HCT116 (cell line): ENCODE measurements at regions not wholly inside any gene's neighbourhood (a gene's known extent, or its start where the extent isn't known, plus 50 kb on each side); places are given as distances from the start of the nearest gene placed in this dataset.

Experiments used
- EZH2 ChIP-seq: fragments of 200-600 bp; sonication (generic); IDR thresholded peaks from 2 replicates; pipeline ENCODE4 v1.6.1; 2017; ENCODE audit warnings: antibody characterized with exemption, mixed run types
- EZH2phosphoT487 ChIP-seq: fragments of 200-600 bp; IDR thresholded peaks from 2 replicates; pipeline ENCODE4 v1.6.1; 2018; ENCODE audit warnings: antibody characterized with exemption, borderline replicate concordance
- JUND ChIP-seq: IDR thresholded peaks from 2 replicates; pipeline ENCODE4 v1.6.1; 2012
- POLR2A ChIP-seq: IDR thresholded peaks from 2 replicates; pipeline ENCODE4 v1.7.0; 2011; ENCODE audit warnings: borderline replicate concordance; ENCODE audit not compliant: insufficient read depth, insufficient read length; ENCODE audit errors: extremely low read depth
- POLR2AphosphoS5 ChIP-seq: IDR thresholded peaks from 2 replicates; pipeline ENCODE4 v1.6.1; 2011; ENCODE audit warnings: mild to moderate bottlenecking, low read depth, low read length, moderate library complexity
- RAD21 ChIP-seq: IDR thresholded peaks from 2 replicates; pipeline ENCODE4 v1.6.1; 2012; ENCODE audit warnings: low read depth, mild to moderate bottlenecking
- REST ChIP-seq: IDR thresholded peaks from 2 replicates; pipeline ENCODE4 v1.6.1; 2012; ENCODE audit warnings: low read depth
- SRF ChIP-seq: IDR thresholded peaks from 2 replicates; pipeline ENCODE4 v1.6.1; 2012; ENCODE audit warnings: low read depth
- YY1 ChIP-seq: IDR thresholded peaks from 2 replicates; pipeline ENCODE4 v1.6.1; 2011; ENCODE audit warnings: low read length, low read depth, moderate library complexity, mild to moderate bottlenecking; ENCODE audit not compliant: insufficient replicate concordance; ENCODE audit errors: extremely low read depth
- TF ChIP-seq, protein P1 (sequence below), 3 experiments: fragments of 200-600 bp in 1 of 3; sonication (generic) in 1 of 3; IDR thresholded peaks in 2 of 3; conservative IDR thresholded peaks in 1 of 3; 2 replicates each; pipeline ENCODE4 v1.5.1; 2012 to 2017; ENCODE audit warnings: low read depth in 2 of 3, low read length in 2 of 3, antibody characterized with exemption in 1 of 3, borderline replicate concordance in 1 of 3, control low read depth in 1 of 3, mild to moderate bottlenecking in 1 of 3, mixed read lengths in 1 of 3, mixed run types in 1 of 3, moderate library complexity in 1 of 3; ENCODE audit not compliant: insufficient read depth in 1 of 3
- TF ChIP-seq, protein P2 (sequence below): IDR thresholded peaks from 2 replicates; pipeline ENCODE4 v1.6.1; 2012

DNA sequence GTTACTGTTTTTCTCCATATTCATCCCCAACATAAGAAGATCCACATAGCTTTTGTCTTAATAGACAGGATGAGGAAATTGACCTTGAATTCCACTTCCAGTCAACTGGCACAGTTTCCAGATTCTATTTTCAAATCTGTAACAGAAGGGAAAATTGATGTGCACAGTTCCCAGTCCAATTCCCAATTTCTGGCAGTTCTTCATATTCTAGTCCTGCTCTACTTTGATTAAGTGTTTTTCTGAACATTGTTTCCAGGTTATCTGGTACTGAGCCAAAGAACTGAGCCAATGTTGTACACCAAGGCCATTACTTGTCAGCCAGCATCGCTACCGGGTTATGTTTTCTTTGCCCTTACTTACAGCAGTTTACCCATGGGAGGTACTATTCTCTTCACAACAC is 1755.4 kb downstream of the PLA2G4A start:
- TF ChIP-seq, protein P1, sequence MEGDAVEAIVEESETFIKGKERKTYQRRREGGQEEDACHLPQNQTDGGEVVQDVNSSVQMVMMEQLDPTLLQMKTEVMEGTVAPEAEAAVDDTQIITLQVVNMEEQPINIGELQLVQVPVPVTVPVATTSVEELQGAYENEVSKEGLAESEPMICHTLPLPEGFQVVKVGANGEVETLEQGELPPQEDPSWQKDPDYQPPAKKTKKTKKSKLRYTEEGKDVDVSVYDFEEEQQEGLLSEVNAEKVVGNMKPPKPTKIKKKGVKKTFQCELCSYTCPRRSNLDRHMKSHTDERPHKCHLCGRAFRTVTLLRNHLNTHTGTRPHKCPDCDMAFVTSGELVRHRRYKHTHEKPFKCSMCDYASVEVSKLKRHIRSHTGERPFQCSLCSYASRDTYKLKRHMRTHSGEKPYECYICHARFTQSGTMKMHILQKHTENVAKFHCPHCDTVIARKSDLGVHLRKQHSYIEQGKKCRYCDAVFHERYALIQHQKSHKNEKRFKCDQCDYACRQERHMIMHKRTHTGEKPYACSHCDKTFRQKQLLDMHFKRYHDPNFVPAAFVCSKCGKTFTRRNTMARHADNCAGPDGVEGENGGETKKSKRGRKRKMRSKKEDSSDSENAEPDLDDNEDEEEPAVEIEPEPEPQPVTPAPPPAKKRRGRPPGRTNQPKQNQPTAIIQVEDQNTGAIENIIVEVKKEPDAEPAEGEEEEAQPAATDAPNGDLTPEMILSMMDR (IDR thresholded peaks at IDR 0.05 in 2 of 3, conservative IDR thresholded peaks at IDR 0.05 in 1 of 3; ENCODE audit: borderline replicate concordance in 1 of 3, insufficient read depth in 1 of 3, low read depth in 2 of 3, low read length in 2 of 3) = no peak
- TF ChIP-seq EZH2phosphoT487 (no peak), JUND (no peak), POLR2A (no peak), RAD21 (no peak), POLR2AphosphoS5 (no peak), EZH2 (no peak), REST (no peak), SRF (no peak), YY1 (no peak)
- TF ChIP-seq, protein P2, sequence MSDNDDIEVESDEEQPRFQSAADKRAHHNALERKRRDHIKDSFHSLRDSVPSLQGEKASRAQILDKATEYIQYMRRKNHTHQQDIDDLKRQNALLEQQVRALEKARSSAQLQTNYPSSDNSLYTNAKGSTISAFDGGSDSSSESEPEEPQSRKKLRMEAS = no peak
